Effector CD8-positive, alpha-beta T cell (primary cell): ENCODE measurements at regions not wholly inside any gene's neighbourhood (a gene's known extent, or its start where the extent isn't known, plus 50 kb on each side); places are given as distances from the start of the nearest gene placed in this dataset.

ENCODE experiments used
- DNase-seq: peaks from one replicate; lab custom pipeline; 2025; lab: John Stamatoyannopoulos, UW

DNA sequence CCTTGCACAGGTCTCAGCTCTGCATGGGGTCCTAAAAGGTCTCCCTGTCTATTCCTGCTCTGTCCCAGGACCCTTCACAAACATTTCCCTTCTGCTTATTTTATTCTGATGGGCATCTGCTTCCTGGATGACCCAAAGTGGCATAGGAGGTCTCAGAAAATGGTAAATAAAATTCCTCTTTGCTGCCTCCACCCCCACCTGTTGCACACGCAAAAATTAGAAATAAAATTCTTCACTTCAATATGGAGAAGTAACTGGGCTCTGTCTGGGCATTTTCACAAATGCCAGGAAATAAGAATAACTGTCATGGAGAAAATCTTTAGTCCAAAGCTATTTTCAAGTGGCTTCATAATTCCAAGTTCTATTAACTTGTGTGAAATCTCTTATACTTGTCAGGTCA, 106.6 kb upstream of the MAP1B start:
- no peak for DNase-seq

DNA sequence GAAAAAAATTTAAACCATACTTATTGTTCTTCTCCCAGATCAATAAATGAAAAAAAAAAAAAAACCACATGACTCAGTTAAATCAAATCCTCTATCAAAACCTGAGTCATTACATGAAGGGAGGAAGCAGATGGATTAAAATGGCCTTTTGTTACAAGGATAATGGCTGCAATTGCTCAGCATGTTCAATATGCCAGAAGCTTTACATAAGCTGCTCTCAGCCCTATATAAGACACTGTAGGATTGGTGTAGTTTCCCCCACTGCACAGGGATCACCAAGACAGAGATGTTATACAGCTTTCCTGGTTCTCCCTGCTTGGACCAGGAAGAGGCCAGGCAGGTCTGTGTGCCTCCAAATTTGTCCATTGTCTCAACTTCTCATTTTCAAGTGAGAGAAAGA, 101.6 kb upstream of the MAP1B start:
- no peak for DNase-seq

GRCh38 chr5:72006361-72006760, 100.9 kb upstream of the MAP1B start:
- DNase-seq: no peak

DNA sequence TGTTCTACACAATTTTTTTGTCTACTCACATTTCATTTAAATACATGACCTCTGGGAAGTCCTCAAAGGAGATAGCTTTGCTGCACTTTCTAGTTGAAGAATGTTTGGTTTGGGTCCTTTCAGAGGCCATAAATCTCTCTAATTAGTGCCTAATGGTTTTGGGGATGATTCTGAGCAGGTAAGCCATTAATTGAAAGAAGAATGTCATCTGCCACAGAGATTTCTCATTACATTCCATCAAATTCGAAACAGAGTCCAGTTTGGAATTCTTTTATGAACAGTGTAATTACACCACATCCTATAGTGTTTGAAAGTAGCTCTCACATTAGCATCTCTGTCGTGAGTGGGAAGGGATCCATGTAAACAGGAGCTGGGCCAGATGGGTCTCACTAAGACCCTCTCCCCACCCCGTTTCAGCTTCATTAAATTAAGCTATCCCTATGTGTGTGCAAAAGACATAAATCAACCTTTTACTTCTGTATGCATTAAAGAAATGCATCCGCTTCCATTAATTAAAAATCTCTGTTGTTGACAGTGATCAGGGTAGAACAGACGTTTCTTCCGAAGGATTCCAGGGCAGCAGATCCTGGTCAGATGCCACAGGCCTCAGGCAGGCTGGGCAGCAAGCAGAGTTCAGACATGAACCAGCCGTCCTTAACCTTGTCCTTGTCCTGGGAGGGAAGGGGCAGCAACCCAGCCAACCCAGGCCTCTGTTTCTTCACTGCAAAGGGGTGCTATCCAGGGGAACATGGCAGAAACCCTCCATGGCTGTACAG, 99.8 kb upstream of the MAP1B start:
- no peak for DNase-seq

DNA sequence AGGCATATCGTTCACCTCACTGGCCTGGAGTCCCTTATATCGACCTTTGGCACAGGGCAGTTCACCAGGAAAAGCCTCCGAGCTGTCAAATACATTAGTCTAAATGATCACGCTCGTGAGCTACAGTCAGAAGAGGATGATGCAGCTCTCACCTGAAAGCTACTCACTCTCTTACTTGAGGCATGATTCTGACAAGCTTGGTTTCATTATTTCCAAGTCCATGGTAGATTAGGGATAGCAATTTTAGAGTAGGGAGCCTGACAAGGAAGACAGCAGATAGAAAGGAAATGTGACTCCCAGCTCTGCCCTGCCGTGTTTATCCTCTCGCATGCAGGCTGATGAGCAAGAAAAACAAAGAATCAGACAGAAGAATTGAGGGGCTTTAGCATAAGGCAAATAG, 98.0 kb upstream of the MAP1B start:
- no peak for DNase-seq

DNA sequence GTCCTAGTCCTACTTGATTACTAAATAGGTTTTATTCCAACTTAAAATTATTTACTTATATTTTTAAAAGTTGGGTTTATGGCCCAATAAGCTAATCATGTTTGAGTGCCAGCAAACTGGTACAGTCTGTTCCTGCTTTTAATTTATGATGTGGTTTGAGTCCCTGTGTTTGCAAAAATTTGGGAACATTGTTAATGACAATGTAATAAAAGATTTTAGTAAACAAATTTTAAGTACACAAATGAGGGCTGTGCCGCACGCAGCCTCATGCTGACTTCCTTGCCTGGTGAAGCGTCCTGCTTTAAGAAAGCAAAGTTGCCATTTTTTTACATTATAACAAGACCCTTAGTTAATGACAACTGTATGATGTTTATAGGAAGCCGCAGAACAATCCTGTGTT, 96.8 kb upstream of the MAP1B start:
- no peak for DNase-seq

- DNase-seq: no peak
Observed at GRCh38 chr5:72012906-72013305, 94.4 kb upstream of the MAP1B start.

DNA sequence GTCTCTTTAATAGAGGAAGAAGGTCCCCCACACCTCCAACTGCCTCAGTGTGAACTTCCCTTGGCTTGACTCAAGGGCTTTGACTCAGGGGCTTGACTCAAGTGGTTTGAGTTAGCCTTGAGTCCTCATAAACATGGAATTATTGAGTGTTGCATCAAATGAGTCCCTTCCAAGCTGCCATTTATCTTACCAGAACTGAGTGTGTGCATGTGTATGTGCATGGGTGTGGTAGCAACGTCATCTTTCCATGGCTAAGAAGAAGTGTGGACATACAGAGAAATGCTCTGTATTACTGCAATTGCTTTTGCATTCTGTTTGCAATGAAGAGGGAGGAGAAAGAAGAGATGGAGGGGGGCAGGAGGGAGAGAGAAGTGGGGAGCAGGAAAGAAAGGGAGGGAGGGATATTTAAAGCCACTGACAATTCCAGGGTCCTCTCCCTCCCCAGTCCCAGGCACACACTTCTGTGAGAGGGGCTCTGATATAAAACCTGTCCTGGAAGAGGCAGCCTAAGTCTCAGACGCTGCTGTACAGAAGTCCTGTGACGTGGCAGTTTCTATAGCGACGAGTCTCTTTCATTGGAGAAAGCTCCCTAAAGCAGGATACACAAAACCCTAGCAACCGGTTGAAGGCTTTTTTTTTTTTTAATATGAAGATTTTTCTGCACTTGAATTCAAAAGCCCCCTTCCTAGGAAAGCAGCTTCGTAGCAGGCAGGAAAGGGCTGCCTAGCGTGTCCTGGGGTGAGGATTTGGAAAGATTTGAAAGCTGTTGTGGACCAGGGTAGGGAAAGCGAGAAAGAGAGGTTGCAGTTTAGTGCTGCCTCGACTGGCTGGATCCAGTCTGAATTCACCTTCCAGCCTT, 93.3 kb upstream of the MAP1B start:
- DNase-seq: no peak

DNA sequence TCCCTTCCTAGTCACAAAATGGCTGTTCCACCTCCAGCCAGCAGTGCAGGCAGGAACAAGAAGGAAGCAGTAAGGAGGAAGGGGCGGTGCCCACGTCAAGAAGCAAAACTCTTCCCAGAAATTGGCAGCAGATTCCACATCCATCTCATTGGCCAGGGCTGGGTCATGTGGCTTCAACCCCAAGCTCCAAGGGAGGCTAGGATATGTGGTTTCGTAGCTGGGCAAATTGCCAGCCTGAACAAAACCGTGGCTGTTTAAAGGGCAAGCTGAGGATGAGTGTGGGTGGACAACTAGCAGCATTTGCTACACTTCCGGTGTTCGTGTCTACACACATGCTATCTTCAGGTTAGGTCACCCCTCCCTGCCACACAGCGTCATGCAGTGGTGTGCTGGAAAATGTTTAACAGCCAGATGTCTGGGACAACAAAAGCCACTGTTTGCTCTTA, 92.1 kb upstream of the MAP1B start:
- no peak for DNase-seq

DNA sequence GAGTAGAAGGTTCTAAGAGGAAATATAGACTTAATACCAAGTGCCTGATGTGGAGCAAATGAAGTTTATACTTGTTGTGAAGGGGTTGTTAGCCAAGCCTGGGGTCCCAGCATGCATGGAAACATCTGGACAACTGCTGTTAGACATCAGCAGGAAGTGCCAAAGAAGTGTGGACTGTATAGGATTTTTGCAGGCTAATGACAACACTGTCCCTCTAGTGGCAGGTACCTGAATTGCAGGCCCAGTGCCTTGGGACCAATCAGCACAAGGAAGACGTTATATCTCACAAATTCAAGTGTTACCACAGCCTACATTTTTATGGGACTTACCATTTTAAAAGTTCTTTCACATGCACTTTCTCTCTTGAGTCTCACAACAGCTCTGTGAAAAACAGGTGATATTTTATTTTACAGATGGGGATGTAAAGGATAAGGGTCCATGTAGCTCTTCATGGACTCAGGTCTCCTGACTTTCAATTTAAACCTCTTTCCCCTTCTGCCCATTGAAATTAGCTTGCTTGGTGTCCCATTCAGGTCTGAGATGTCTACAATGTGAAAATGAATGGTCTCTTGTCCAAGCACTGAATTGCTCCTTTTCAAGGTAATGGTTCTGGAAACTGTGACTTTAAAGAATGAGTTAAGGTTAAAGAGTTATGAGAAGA, 89.0 kb upstream of the MAP1B start:
- peak; percentile 27 for DNase-seq

- no peak for DNase-seq
Observed at GRCh38 chr5:72020161-72020983, 86.9 kb upstream of the MAP1B start.

GRCh38 chr5:72021651-72022357, 85.5 kb upstream of the MAP1B start:
- DNase-seq: no peak

DNA sequence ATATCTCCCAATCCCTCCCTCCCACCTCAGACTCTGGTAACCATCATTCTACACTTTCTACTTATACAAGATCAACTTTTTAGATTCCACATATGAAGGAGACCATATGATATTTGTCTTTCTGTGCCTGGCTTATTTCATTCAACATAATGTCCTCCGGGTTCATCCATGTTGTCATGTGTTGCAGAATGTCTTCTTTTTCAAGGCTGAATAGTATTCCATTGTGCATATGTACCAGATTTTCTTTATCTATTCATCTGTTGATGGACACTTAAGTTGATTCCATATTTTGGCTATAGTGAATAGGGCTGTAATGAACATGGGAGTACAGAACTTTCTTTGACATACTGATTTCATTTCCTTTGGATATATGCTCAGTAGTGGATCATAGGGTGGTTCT, 78.9 kb upstream of the MAP1B start:
- no peak for DNase-seq

DNA sequence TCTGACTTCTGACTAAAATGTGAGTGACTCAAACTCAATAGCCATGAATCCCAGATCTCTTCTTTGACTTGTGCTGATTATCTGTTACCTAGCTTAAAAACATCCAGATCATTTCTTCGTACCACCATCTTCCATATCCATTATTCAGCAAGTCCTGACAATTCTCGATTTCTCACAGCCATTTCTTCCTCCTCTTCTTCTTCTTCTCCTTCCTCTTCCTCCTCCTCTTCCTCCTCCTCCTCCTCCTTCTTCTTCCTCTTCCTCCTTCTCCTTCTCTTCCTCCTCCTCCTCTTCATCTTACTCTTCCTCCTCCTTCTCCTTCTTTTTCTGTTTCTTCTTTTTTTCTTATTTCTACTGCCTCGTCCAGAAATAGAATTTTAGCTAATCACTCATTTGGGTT, 77.0 kb upstream of the MAP1B start:
- no peak for DNase-seq

- DNase-seq: no peak
Observed at GRCh38 chr5:72032788-72033187, 74.5 kb upstream of the MAP1B start.

- DNase-seq: no peak
Observed at GRCh38 chr5:72034770-72035169, 72.5 kb upstream of the MAP1B start.

- DNase-seq: no peak
Observed at GRCh38 chr5:72035831-72036230, 71.4 kb upstream of the MAP1B start.

GRCh38 chr5:72036951-72037350, 70.3 kb upstream of the MAP1B start:
- DNase-seq: no peak

- DNase-seq: no peak
Observed at GRCh38 chr5:72040513-72040912, 66.8 kb upstream of the MAP1B start.

GRCh38 chr5:72041654-72042053, 65.6 kb upstream of the MAP1B start:
- DNase-seq: no peak

DNA sequence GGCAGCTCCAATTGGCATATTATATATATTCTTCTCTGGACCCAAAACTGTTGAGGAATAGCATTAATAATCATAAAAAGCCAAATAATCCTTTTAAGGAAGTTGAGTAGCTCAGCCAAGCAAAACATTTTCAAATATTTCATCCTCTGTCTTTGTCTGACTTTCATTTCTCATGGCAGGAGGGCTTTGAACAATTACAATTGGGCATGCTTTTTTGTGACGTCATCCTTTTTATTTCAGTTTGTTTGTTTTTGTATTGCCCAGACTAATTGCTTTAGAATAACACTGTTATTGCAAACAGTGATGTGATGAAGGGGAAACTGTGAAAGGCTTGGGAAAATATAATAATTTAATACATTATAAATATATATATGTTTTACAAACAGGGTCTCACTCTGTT, 65.2 kb upstream of the MAP1B start:
- no peak for DNase-seq
